HG02938 (cell line): ENCODE measurements at regions not wholly inside any gene's neighbourhood (a gene's known extent, or its start where the extent isn't known, plus 50 kb on each side); places are given as distances from the start of the nearest gene placed in this dataset.

Experiments used
- ATAC-seq: cut with Tn5 transposase; IDR thresholded peaks from one replicate; pipeline ENCODE4 v1.9.1; 2021; ENCODE audit warnings: mild to moderate bottlenecking, moderate library complexity; ENCODE audit not compliant: unreplicated experiment

GRCh38 chr3:102078401-102078800, 229.1 kb downstream of the NFKBIZ start:
- no peak for ATAC-seq

- ATAC-seq, result no peak
Measured at GRCh38 chr3:102078854-102079808, 229.8 kb downstream of the NFKBIZ start.

GRCh38 chr3:102079809-102080197, 230.5 kb downstream of the NFKBIZ start:
- no peak for ATAC-seq

GRCh38 chr3:102081572-102082289, 232.4 kb downstream of the NFKBIZ start:
- no peak for ATAC-seq

- no peak for ATAC-seq
Measured at GRCh38 chr3:102083473-102083872, 234.2 kb downstream of the NFKBIZ start.

GRCh38 chr3:102084006-102084405, 234.7 kb downstream of the NFKBIZ start:
- no peak for ATAC-seq

GRCh38 chr3:102084704-102085103, 235.4 kb downstream of the NFKBIZ start:
- ATAC-seq, result no peak

- ATAC-seq, result no peak
Measured at GRCh38 chr3:102085431-102086176, 236.3 kb downstream of the NFKBIZ start.

- no peak for ATAC-seq
Measured at GRCh38 chr3:102087236-102087635, 237.9 kb downstream of the NFKBIZ start.

- no peak for ATAC-seq
Measured at GRCh38 chr3:102089239-102089638, 239.9 kb downstream of the NFKBIZ start.

GRCh38 chr3:102089904-102090720, 240.8 kb downstream of the NFKBIZ start:
- no peak for ATAC-seq

GRCh38 chr3:102090721-102091045, 241.4 kb downstream of the NFKBIZ start:
- no peak for ATAC-seq

GRCh38 chr3:102091358-102091757, 242.0 kb downstream of the NFKBIZ start:
- ATAC-seq, result no peak

- no peak for ATAC-seq
Measured at GRCh38 chr3:102092617-102093466, 243.5 kb downstream of the NFKBIZ start.

GRCh38 chr3:102094506-102094905, 245.2 kb downstream of the NFKBIZ start:
- ATAC-seq, result no peak

GRCh38 chr3:102095383-102095782, 246.1 kb downstream of the NFKBIZ start:
- ATAC-seq, result no peak

GRCh38 chr3:102096066-102096465, 246.8 kb downstream of the NFKBIZ start:
- no peak for ATAC-seq

GRCh38 chr3:102098130-102098885, 249.0 kb downstream of the NFKBIZ start:
- no peak for ATAC-seq

GRCh38 chr3:102099913-102100312, 250.6 kb downstream of the NFKBIZ start:
- no peak for ATAC-seq
